Fibroblast of gingiva (primary cell): ENCODE measurements at regions not wholly inside any gene's neighbourhood (a gene's known extent, or its start where the extent isn't known, plus 50 kb on each side); places are given as distances from the start of the nearest gene placed in this dataset.

Source experiments
- DNase-seq: peaks from one replicate; pipeline ENCODE4 v3.0.0-alpha.2; 2011; ENCODE audit warnings: low read depth

- DNase-seq, result no peak
Measured at GRCh38 chr4:4808086-4808485, 51.4 kb upstream of the MSX1 start.

GRCh38 chr4:4805887-4806286, 53.6 kb upstream of the MSX1 start:
- DNase-seq, result no peak

- DNase-seq, result no peak
Measured at GRCh38 chr4:4803912-4804296, 55.6 kb upstream of the MSX1 start.

GRCh38 chr4:4803216-4803911, 56.1 kb upstream of the MSX1 start:
- no peak for DNase-seq

- no peak for DNase-seq
Measured at GRCh38 chr4:4800646-4801408, 58.6 kb upstream of the MSX1 start.

GRCh38 chr4:4794421-4794820, 65.0 kb upstream of the MSX1 start:
- no peak for DNase-seq

- DNase-seq, result peak; percentile 34
Measured at GRCh38 chr4:4792466-4792865, 67.0 kb upstream of the MSX1 start.

- DNase-seq, result no peak
Measured at GRCh38 chr4:4791299-4792111, 68.0 kb upstream of the MSX1 start.

- no peak for DNase-seq
Measured at GRCh38 chr4:4789462-4789861, 70.0 kb upstream of the MSX1 start.

GRCh38 chr4:4788573-4788972, 70.9 kb upstream of the MSX1 start:
- DNase-seq, result no peak

- DNase-seq, result no peak
Measured at GRCh38 chr4:4787421-4787820, 72.0 kb upstream of the MSX1 start.

- DNase-seq, result no peak
Measured at GRCh38 chr4:4784379-4784778, 75.1 kb upstream of the MSX1 start.

GRCh38 chr4:4783847-4784246, 75.6 kb upstream of the MSX1 start:
- no peak for DNase-seq

GRCh38 chr4:4782969-4783368, 76.5 kb upstream of the MSX1 start:
- DNase-seq, result peak; percentile 84

GRCh38 chr4:4781936-4782707, 77.3 kb upstream of the MSX1 start:
- DNase-seq, result peak; percentile 81

- DNase-seq, result peak; percentile 88
Measured at GRCh38 chr4:4780729-4781244, 78.7 kb upstream of the MSX1 start.

GRCh38 chr4:4779486-4779885, 80.0 kb upstream of the MSX1 start:
- DNase-seq, result no peak

- DNase-seq, result no peak
Measured at GRCh38 chr4:4779054-4779453, 80.4 kb upstream of the MSX1 start.

- DNase-seq, result no peak
Measured at GRCh38 chr4:4778554-4778953, 80.9 kb upstream of the MSX1 start.

- DNase-seq, result no peak
Measured at GRCh38 chr4:4776934-4777333, 82.5 kb upstream of the MSX1 start.

GRCh38 chr4:4776335-4776734, 83.1 kb upstream of the MSX1 start:
- DNase-seq, result no peak

GRCh38 chr4:4775493-4776004, 83.9 kb upstream of the MSX1 start:
- DNase-seq, result no peak
